ENCODE measurements at regions not wholly inside any gene's neighbourhood (a gene's known extent, or its start where the extent isn't known, plus 50 kb on each side); places are given as distances from the start of the nearest gene placed in this dataset.

GRCh38 chr12:59121451-59121850 is 201.1 kb upstream of the LRIG3 start:
- CTCF ChIA-PET, result no interaction called here

GRCh38 chr12:59119676-59120075 is 199.4 kb upstream of the LRIG3 start:
- Histone ChIP-seq H3K36me3 (ENCODE audit: control insufficient read depth in 2 of 2, insufficient read depth in 1 of 2, low read length in 2 of 2) (no peaks in the 10 kb centered on the region), H3K4me3 (ENCODE audit: low read depth, low read length) (no peak overlapping the region), H3K4me1 (ENCODE audit: control insufficient read depth, insufficient read depth, low read length) (no peaks in the 10 kb centered on the region), H3K9me3 (ENCODE audit: control insufficient read depth, insufficient read depth, low read depth, low read length) (no peaks in the 10 kb centered on the region), H3K27ac (ENCODE audit: extremely low read depth, low read depth, low read length) (no peak overlapping the region)
- POLR2A ChIA-PET, result no interaction called here
- CTCF ChIA-PET, result no interaction called here
- TF ChIP-seq PBX3 (CRISPR knock-in tag; IDR thresholded peaks at IDR 0.05) (no peak), ZNF24 (tag by site-specific recombination; IDR thresholded peaks at IDR 0.05) (no peak), ZNF214 (tag by site-specific recombination; IDR thresholded peaks at IDR 0.05; ENCODE audit: borderline replicate concordance) (no peak), ZNF677 (tag by site-specific recombination; IDR thresholded peaks at IDR 0.05) (no peak), ZFP37 (tag by site-specific recombination; IDR thresholded peaks at IDR 0.05) (no peak)

More at GRCh38 chr12:59121451-59121850, 201.1 kb upstream of the LRIG3 start:
- no peak overlapping the region for H3K27ac ChIP-seq (ENCODE audit: extremely low read depth, low read depth, low read length)
- H3K4me1 ChIP-seq (ENCODE audit: control insufficient read depth, insufficient read depth, low read length), result no peaks in the 10 kb centered on the region
- TF ChIP-seq MEIS1 (CRISPR knock-in tag; IDR thresholded peaks at IDR 0.05; ENCODE audit: borderline replicate concordance), result no peak
- no peak for TF ChIP-seq ZNF37A (tag by site-specific recombination; IDR thresholded peaks at IDR 0.05)
- TF ChIP-seq ZSCAN16 (tag by site-specific recombination; IDR thresholded peaks at IDR 0.05), result no peak
- TF ChIP-seq ZNF10 (tag by site-specific recombination; IDR thresholded peaks at IDR 0.05), result no peak
- no peak for TF ChIP-seq ZNF121 (tag by site-specific recombination; IDR thresholded peaks at IDR 0.05)
- no peak for TF ChIP-seq SALL2 (tag by site-specific recombination; IDR thresholded peaks at IDR 0.05; ENCODE audit: borderline replicate concordance)
- no peak for TF ChIP-seq ZNF830 (tag by site-specific recombination; IDR thresholded peaks at IDR 0.05; ENCODE audit: low read depth)
- no peak for TF ChIP-seq ZNF707 (tag by site-specific recombination; IDR thresholded peaks at IDR 0.05)
- no peak for TF ChIP-seq ZNF214 (tag by site-specific recombination; IDR thresholded peaks at IDR 0.05; ENCODE audit: borderline replicate concordance)
- no peak for TF ChIP-seq ZNF48 (tag by site-specific recombination; IDR thresholded peaks at IDR 0.05)
- TF ChIP-seq GLI4 (tag by site-specific recombination; IDR thresholded peaks at IDR 0.05), result no peak
- TF ChIP-seq ZNF248 (tag by site-specific recombination; IDR thresholded peaks at IDR 0.05), result no peak
- TF ChIP-seq ZNF654 (tag by site-specific recombination; IDR thresholded peaks at IDR 0.05; ENCODE audit: low read depth), result no peak
- TF ChIP-seq ZNF433 (tag by site-specific recombination; IDR thresholded peaks at IDR 0.05; ENCODE audit: low read depth), result no peak
- no peak for TF ChIP-seq YY1 (tag by site-specific recombination; IDR thresholded peaks at IDR 0.05)
- TF ChIP-seq ZNF366 (tag by site-specific recombination; conservative IDR thresholded peaks at IDR 0.05), result no peak
- TF ChIP-seq ZNF571 (tag by site-specific recombination; IDR thresholded peaks at IDR 0.05), result no peak
- POLR2A ChIA-PET, result no interaction called here
- H3K36me3 ChIP-seq (ENCODE audit: control insufficient read depth in 2 of 2, insufficient read depth in 1 of 2, low read length in 2 of 2), result no peaks in the 10 kb centered on the region
- no peak overlapping the region for H3K4me3 ChIP-seq (ENCODE audit: low read depth, low read length)
- no peaks in the 10 kb centered on the region for H3K9me3 ChIP-seq (ENCODE audit: control insufficient read depth, insufficient read depth, low read depth, low read length)

GRCh38 chr12:59118356-59118755 is 198.1 kb upstream of the LRIG3 start:
- Histone ChIP-seq H3K4me1 (ENCODE audit: control insufficient read depth, insufficient read depth, low read length) (no peaks in the 10 kb centered on the region), H3K4me3 (ENCODE audit: low read depth, low read length) (no peak overlapping the region), H3K27ac (ENCODE audit: extremely low read depth, low read depth, low read length) (no peak overlapping the region), H3K36me3 (ENCODE audit: control insufficient read depth in 2 of 2, insufficient read depth in 1 of 2, low read length in 2 of 2) (no peaks in the 10 kb centered on the region), H3K9me3 (ENCODE audit: control insufficient read depth, insufficient read depth, low read depth, low read length) (no peaks in the 10 kb centered on the region)
- ChIA-PET POLR2A (no interaction called here), CTCF (no interaction called here)
- TF ChIP-seq ZBTB11 (tag by site-specific recombination; conservative IDR thresholded peaks at IDR 0.05; ENCODE audit: low read depth), result no peak
- no peak for TF ChIP-seq ZNF341 (tag by site-specific recombination; IDR thresholded peaks at IDR 0.05; ENCODE audit: low read depth)
- no peak for TF ChIP-seq ZBTB44 (tag by site-specific recombination; IDR thresholded peaks at IDR 0.05)
- no peak for TF ChIP-seq ZNF558 (tag by site-specific recombination; IDR thresholded peaks at IDR 0.05)
- no peak for TF ChIP-seq ZNF571 (tag by site-specific recombination; IDR thresholded peaks at IDR 0.05)
- TF ChIP-seq ZBTB10 (tag by site-specific recombination; IDR thresholded peaks at IDR 0.05), result no peak
